ENCODE measurements at regions not wholly inside any gene's neighbourhood (a gene's known extent, or its start where the extent isn't known, plus 50 kb on each side); places are given as distances from the start of the nearest gene placed in this dataset.

DNA sequence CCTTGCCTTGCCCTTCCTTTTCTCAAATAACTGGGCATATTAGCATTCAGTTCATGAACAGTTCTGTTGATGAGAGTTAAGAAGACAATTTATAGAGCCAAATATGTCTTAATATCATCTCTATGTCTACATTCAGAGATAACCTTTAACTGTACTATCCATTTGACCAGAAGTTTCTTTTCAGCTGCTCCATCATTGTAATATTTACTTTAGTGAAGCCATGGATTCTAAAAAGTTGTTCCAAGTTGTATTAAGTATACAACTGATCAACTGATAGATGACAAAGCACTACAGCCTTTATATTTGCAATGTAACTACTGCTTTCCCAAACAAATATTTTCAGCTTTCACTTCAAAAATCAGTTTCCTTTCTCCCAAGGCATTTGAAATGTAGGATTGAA is 1252.7 kb downstream of the EPHA7 start:
- no peak overlapping the region for H3K4me3 ChIP-seq
- no peaks in the 10 kb centered on the region for H3K36me3 ChIP-seq
- TF ChIP-seq, protein P1, sequence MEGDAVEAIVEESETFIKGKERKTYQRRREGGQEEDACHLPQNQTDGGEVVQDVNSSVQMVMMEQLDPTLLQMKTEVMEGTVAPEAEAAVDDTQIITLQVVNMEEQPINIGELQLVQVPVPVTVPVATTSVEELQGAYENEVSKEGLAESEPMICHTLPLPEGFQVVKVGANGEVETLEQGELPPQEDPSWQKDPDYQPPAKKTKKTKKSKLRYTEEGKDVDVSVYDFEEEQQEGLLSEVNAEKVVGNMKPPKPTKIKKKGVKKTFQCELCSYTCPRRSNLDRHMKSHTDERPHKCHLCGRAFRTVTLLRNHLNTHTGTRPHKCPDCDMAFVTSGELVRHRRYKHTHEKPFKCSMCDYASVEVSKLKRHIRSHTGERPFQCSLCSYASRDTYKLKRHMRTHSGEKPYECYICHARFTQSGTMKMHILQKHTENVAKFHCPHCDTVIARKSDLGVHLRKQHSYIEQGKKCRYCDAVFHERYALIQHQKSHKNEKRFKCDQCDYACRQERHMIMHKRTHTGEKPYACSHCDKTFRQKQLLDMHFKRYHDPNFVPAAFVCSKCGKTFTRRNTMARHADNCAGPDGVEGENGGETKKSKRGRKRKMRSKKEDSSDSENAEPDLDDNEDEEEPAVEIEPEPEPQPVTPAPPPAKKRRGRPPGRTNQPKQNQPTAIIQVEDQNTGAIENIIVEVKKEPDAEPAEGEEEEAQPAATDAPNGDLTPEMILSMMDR (IDR thresholded peaks at IDR 0.05), result no peak
- no peak for TF ChIP-seq POLR2A (IDR thresholded peaks at IDR 0.05)
- peaks cover 0 to 9% (median 0%) of the 10 kb centered on the region in 12 donors for H3K9me3 ChIP-seq
- intact Hi-C loops (cut with DNase I), result no loop called here
- H3K27me3 ChIP-seq, result no peaks in the 10 kb centered on the region
- H3K4me1 ChIP-seq, result no peaks in the 10 kb centered on the region
- ATAC-seq (no peak), DNase-seq (no peak)
- no peak overlapping the region for H3K27ac ChIP-seq

DNA sequence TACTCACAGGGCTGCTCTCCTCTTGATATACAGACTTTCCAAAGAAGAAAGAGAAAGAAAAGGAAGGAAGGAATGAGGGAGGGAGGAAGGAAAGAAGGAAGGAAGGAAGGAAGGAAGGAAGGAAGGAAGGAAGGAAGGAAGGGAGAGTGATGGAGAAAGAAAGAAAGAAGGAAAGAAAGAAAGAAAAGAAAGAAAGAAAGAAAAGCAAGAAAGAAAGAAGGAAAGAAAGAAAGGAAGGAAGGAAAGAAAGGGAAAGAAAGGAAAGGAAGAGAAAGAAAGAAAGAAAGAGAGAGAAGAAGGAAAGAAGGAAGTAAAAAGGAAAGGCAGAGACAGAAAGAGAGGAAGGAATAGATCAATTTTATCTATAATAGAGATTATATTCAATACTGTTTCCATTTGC is 1257.4 kb downstream of the EPHA7 start:
- TF ChIP-seq, protein P1 (IDR thresholded peaks at IDR 0.05), result no peak
- TF ChIP-seq POLR2A (IDR thresholded peaks at IDR 0.05), result no peak
- H3K4me3 ChIP-seq, result no peak overlapping the region
- ATAC-seq (no peak), DNase-seq (no peak)
- H3K4me1 ChIP-seq, result no peaks in the 10 kb centered on the region
- H3K36me3 ChIP-seq, result no peaks in the 10 kb centered on the region
- H3K27me3 ChIP-seq, result no peaks in the 10 kb centered on the region
- H3K9me3 ChIP-seq, result peaks cover 0 to 9% (median 0%) of the 10 kb centered on the region in 12 donors
- no peak overlapping the region for H3K27ac ChIP-seq
- intact Hi-C loops (cut with DNase I), result no loop called here

DNA sequence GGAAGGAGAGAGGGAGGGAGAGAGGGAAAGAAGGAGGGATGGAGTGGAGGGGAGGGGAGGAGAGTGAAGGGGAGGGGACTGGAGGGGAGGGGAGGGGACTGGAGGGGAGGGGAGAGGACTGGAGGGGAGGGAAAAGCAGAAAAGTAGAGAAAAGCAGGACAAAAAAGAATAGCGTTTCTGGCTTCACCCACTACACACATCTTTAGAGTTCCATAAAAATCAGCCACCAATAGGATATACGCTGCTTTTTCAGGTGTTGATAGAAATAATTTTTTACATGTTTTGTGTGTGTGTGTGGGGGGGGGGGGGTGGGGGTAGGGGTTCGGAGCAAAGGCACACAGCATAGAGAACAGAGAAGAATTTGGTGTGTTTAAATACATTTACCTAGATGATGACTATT is 1259.1 kb downstream of the EPHA7 start:
- intact Hi-C loops (cut with DNase I), result no loop called here
- Histone ChIP-seq H3K4me3 (no peak overlapping the region), H3K27me3 (no peaks in the 10 kb centered on the region), H3K4me1 (no peaks in the 10 kb centered on the region), H3K27ac (no peak overlapping the region), H3K9me3 (peaks cover 0 to 5% (median 0%) of the 10 kb centered on the region in 12 donors), H3K36me3 (no peaks in the 10 kb centered on the region)
- TF ChIP-seq, protein P1 (IDR thresholded peaks at IDR 0.05), result no peak
- TF ChIP-seq POLR2A (IDR thresholded peaks at IDR 0.05), result no peak
- DNase-seq (no peak), ATAC-seq (no peak)
- 79 to 91% (median 86%) methylated on average over 3 of the region's 3 CpGs for WGBS, 4 donors

DNA sequence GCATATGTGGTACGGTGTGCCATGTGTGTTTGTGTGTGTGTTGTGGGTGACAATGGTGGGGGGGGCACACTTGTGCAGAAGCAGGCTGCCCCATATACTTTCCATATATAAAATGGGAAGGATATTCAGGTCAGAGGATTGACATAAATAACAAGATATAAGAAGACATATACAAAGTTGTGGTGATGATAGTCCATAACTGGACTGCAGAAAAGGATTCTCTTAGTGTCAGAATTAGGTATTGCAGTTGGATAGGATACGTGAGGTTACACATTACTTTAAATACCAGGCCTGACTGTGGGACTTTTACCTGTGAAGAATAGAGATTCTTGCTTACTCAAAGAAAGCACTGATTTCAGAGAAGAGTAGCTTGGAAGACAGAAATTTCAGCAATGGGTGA is 1260.3 kb downstream of the EPHA7 start:
- intact Hi-C loops (cut with DNase I), result no loop called here
- Histone ChIP-seq H3K4me3 (no peak overlapping the region), H3K36me3 (no peaks in the 10 kb centered on the region), H3K4me1 (no peaks in the 10 kb centered on the region), H3K27me3 (no peaks in the 10 kb centered on the region), H3K27ac (no peak overlapping the region), H3K9me3 (no peaks in the 10 kb centered on the region)
- WGBS, 4 donors, result 78 to 88% (median 84%) methylated on average over 2 of the region's 2 CpGs
- ATAC-seq, result no peak
- DNase-seq, result no peak
- no peak for TF ChIP-seq POLR2A (IDR thresholded peaks at IDR 0.05)
- TF ChIP-seq, protein P1 (IDR thresholded peaks at IDR 0.05), result no peak
